ENCODE measurements at regions not wholly inside any gene's neighbourhood (a gene's known extent, or its start where the extent isn't known, plus 50 kb on each side); places are given as distances from the start of the nearest gene placed in this dataset.

DNA sequence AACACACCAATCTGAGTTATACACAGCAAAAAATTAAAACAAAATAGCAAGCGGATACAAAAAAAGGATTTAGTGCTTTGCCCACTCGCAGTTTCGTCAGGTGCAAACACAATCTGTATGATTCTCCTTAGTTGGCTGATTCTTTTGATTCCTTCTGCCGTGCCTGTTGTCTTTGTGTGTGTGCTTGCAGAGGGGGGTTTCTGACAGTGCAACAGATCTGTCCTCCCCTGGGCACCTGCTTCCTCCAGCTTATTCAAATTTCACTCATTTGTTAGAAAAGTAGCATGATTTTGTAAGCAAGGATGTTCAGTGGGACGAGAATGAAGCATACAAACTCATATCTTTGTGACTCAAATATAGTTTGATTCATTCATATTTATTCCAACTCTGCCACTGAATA lies 74.0 kb upstream of the NEO1 start:
- no peak overlapping the region for H3K4me3 ChIP-seq (ENCODE audit: low read depth, low read length)
- TF ChIP-seq, protein P1, sequence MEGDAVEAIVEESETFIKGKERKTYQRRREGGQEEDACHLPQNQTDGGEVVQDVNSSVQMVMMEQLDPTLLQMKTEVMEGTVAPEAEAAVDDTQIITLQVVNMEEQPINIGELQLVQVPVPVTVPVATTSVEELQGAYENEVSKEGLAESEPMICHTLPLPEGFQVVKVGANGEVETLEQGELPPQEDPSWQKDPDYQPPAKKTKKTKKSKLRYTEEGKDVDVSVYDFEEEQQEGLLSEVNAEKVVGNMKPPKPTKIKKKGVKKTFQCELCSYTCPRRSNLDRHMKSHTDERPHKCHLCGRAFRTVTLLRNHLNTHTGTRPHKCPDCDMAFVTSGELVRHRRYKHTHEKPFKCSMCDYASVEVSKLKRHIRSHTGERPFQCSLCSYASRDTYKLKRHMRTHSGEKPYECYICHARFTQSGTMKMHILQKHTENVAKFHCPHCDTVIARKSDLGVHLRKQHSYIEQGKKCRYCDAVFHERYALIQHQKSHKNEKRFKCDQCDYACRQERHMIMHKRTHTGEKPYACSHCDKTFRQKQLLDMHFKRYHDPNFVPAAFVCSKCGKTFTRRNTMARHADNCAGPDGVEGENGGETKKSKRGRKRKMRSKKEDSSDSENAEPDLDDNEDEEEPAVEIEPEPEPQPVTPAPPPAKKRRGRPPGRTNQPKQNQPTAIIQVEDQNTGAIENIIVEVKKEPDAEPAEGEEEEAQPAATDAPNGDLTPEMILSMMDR (IDR thresholded peaks at IDR 0.05; ENCODE audit: low read depth, low read length) = no peak

DNA sequence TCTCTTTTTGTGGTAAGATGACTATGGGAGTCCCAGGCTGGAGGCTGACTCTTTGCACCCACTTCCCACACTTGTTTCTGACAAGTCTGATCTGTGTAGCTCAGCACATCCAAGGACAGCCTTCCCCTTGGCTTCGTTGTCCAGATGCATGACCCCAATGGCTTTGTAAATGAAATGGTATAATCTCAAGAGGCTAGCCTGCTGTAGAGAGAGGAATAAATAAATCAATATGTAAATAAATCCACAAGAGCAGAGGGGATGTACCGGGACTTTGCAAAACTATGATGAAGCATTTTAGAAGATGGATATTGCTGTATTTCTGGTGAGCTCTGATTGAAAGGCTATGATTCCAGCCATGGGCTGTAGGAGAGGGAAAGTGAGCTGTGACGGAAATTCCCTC lies 79.9 kb upstream of the NEO1 start:
- H3K4me3 ChIP-seq (ENCODE audit: low read depth, low read length) = no peak overlapping the region
- TF ChIP-seq, protein P1 (IDR thresholded peaks at IDR 0.05; ENCODE audit: low read depth, low read length) = no peak

DNA sequence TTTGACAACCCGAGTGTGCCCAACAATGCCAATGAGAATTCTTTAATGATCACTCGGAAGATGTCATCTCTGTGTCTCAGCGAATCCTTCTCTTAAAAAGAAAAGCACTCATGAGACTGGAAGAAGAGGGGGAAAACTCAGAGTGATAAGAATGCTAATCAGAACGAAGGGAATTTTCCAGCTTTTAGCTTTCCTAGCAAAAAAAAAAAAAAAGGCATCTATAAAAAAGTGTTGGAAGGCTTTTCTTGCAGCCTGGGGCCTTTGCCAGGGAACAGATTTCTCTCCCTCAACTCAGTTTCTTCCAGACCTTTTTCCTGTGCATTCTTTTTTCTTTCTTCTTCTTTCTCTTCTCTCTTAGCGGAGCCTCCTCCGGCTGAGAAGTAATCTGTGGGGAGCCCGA lies 80.5 kb upstream of the NEO1 start:
- peak overlapping the region; percentile 42 for H3K4me3 ChIP-seq (ENCODE audit: low read depth, low read length)
- TF ChIP-seq, protein P1 (IDR thresholded peaks at IDR 0.05; ENCODE audit: low read depth, low read length) = no peak

DNA sequence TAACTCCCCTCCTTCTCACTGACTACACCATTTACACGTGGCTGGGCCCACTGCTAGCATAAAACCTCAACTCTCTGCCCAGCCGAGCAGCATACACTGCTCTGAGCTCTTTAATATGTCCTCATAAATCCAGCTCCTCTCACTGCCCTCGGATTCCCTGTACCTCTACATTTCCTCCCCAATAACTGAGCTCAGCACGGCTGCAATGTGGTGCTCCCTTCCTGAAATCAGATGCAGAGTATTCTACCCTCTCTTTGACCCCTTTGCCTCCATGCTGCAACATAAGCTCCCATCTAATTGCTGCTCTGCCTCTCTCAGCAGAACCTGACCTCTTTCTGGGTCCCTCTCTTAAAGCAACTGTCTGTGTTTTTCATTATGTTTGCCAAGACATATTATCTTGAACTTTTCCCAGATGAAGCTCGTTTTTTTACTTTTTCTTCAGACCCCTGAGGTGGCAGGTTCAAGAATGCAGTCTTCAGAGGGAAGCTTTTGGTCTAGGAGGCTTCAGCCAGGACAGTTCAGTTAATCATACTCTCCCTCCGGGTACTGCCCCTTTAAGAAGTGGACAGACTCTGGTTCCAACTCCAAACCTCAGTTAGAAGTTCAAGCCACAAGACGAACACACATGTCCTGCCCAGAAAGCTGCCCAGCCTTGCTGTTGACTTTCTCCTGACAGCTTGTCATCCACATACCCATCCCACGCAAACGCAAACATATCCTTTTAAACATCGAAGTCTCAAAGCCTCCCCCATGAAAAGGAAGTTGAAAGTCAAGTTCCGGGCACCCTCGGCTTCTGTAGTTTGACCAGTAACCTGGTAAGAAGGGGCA lies 81.1 kb upstream of the NEO1 start:
- TF ChIP-seq, protein P1 (IDR thresholded peaks at IDR 0.05; ENCODE audit: low read depth, low read length) = no peak
- peak overlapping the region; percentile 42 for H3K4me3 ChIP-seq (ENCODE audit: low read depth, low read length)

DNA sequence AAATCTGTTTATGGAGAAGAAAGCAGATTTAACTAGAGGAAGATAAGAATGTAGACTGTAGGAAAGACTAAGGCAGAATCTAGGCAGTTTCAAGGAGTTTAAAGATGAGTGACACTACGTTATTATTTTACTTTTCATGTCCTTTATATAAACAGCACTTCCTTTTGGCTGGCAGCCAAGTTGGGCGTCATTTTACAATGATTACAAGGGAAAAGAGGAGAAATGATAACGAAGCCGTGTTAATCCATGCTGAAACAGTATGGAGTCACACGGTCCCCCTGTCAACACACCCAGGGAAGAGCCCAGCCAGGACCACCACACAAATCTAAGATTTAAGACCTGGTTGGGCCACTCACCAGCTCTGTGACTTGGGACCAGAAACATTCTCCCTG lies 83.7 kb upstream of the NEO1 start:
- no peak overlapping the region for H3K4me3 ChIP-seq (ENCODE audit: low read depth, low read length)
- TF ChIP-seq, protein P1 (IDR thresholded peaks at IDR 0.05; ENCODE audit: low read depth, low read length) = no peak

DNA sequence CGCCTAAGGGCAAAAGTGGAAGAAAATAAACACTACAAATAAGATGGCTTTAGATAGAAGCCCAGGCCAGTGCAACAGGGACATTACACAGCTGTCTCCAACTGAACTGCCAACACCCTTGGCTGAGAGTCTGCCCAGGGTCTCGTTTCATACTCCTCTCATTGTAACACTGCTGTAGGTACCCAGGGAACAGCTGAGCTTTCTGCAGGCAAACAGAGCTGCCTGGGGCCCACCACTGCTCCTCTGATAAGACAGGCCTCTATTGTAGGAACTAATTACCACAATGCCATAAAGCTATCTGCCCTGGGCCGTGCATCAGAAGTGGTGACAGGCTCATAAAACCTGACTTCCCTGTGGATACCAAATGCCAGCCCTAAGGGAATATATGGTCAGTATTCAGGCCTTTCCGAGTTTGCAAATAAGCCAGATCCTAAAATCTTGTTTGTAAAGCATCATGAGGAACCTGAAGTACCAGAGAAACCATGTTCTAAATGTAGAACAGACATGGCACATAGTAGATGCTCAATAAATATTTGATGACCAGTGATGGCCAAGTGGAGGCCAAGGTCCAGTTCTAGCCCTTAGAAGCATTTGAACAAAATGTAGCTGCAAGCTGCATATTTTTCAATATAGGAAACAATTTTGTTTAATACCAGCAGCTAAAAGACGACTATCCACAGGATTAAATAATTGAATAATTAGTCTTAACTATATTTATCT lies 84.3 kb upstream of the NEO1 start:
- no peak overlapping the region for H3K4me3 ChIP-seq (ENCODE audit: low read depth, low read length)
- TF ChIP-seq, protein P1 (IDR thresholded peaks at IDR 0.05; ENCODE audit: low read depth, low read length) = no peak

DNA sequence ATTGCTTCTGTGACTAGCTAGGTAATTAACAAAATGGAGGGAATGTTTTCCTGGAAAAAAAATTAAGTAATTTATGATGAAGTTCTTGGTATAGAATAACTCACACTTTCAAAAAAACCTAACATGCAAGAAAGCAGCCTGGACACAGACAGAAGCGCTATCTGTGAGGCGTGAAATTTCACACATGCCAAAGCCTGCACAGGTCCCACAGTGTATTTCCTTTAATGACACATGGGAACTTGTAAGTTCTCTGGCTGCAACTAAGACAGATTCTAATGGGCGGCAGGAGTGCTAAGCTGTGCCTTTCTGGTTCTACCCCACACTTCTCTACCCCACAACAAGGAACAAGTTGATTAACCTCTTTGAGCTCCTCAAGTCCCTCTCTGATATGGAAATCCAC lies 84.9 kb upstream of the NEO1 start:
- H3K4me3 ChIP-seq (ENCODE audit: low read depth, low read length) = no peak overlapping the region
- TF ChIP-seq, protein P1 (IDR thresholded peaks at IDR 0.05; ENCODE audit: low read depth, low read length) = no peak
